ENCODE measurements at regions not wholly inside any gene's neighbourhood (a gene's known extent, or its start where the extent isn't known, plus 50 kb on each side); places are given as distances from the start of the nearest gene placed in this dataset.

GRCh38 chr4:35802644-35803043 lies 441.7 kb downstream of the ARAP2 start:
- DNase-seq (ENCODE audit: low spot score) = no peak
- in situ Hi-C loops (cut with HindIII; ENCODE audit: low sequenced_read_pairs) = no loop called here

GRCh38 chr4:35818520-35818919 lies 425.8 kb downstream of the ARAP2 start:
- in situ Hi-C loops (cut with HindIII; ENCODE audit: low sequenced_read_pairs) = no loop called here
- DNase-seq (ENCODE audit: low spot score) = no peak

- DNase-seq (ENCODE audit: low spot score) = no peak
- in situ Hi-C loops (cut with HindIII; ENCODE audit: low sequenced_read_pairs) = no loop called here
These were observed 424.3 kb downstream of the ARAP2 start for GRCh38 chr4:35820003-35820402.

GRCh38 chr4:35824231-35824630 lies 420.1 kb downstream of the ARAP2 start:
- no peak for DNase-seq (ENCODE audit: low spot score)
- in situ Hi-C loops (cut with HindIII; ENCODE audit: low sequenced_read_pairs) = no loop called here

GRCh38 chr4:35835893-35836292 lies 408.4 kb downstream of the ARAP2 start:
- no peak for DNase-seq (ENCODE audit: low spot score)
- in situ Hi-C loops (cut with HindIII; ENCODE audit: low sequenced_read_pairs) = no loop called here

- DNase-seq (ENCODE audit: low spot score) = no peak
- in situ Hi-C loops (cut with HindIII; ENCODE audit: low sequenced_read_pairs) = no loop called here
These were observed 407.7 kb downstream of the ARAP2 start for GRCh38 chr4:35836596-35836995.

- in situ Hi-C loops (cut with HindIII; ENCODE audit: low sequenced_read_pairs) = no loop called here
- DNase-seq (ENCODE audit: low spot score) = no peak
These were observed 377.3 kb downstream of the ARAP2 start for GRCh38 chr4:35867057-35867456.

GRCh38 chr4:35872273-35872672 lies 372.0 kb downstream of the ARAP2 start:
- in situ Hi-C loops (cut with HindIII; ENCODE audit: low sequenced_read_pairs) = no loop called here

GRCh38 chr4:35879479-35879878 lies 364.8 kb downstream of the ARAP2 start:
- in situ Hi-C loops (cut with HindIII; ENCODE audit: low sequenced_read_pairs) = no loop called here
- no peak for DNase-seq (ENCODE audit: low spot score)

More at GRCh38 chr4:35872273-35872672, 372.0 kb downstream of the ARAP2 start:
- no peak for DNase-seq (ENCODE audit: low spot score)

- in situ Hi-C loops (cut with HindIII; ENCODE audit: low sequenced_read_pairs) = no loop called here
- no peak for DNase-seq (ENCODE audit: low spot score)
These were observed 361.2 kb downstream of the ARAP2 start for GRCh38 chr4:35883108-35883507.

- DNase-seq (ENCODE audit: low spot score) = no peak
- in situ Hi-C loops (cut with HindIII; ENCODE audit: low sequenced_read_pairs) = no loop called here
These were observed 359.4 kb downstream of the ARAP2 start for GRCh38 chr4:35884714-35885480.

- in situ Hi-C loops (cut with HindIII; ENCODE audit: low sequenced_read_pairs) = no loop called here
- DNase-seq (ENCODE audit: low spot score) = no peak
These were observed 346.5 kb downstream of the ARAP2 start for GRCh38 chr4:35897808-35898207.

GRCh38 chr4:35900286-35901243 lies 343.7 kb downstream of the ARAP2 start:
- in situ Hi-C loops (cut with HindIII; ENCODE audit: low sequenced_read_pairs) = no loop called here
- DNase-seq (ENCODE audit: low spot score) = no peak

GRCh38 chr4:35912174-35912573 lies 332.1 kb downstream of the ARAP2 start:
- in situ Hi-C loops (cut with HindIII; ENCODE audit: low sequenced_read_pairs) = no loop called here
- DNase-seq (ENCODE audit: low spot score) = no peak

- DNase-seq (ENCODE audit: low spot score) = no peak
- in situ Hi-C loops (cut with HindIII; ENCODE audit: low sequenced_read_pairs) = no loop called here
These were observed 325.8 kb downstream of the ARAP2 start for GRCh38 chr4:35918491-35918977.

GRCh38 chr4:35925806-35926205 lies 318.5 kb downstream of the ARAP2 start:
- DNase-seq (ENCODE audit: low spot score) = no peak
- in situ Hi-C loops (cut with HindIII; ENCODE audit: low sequenced_read_pairs) = no loop called here

- in situ Hi-C loops (cut with HindIII; ENCODE audit: low sequenced_read_pairs) = no loop called here
- DNase-seq (ENCODE audit: low spot score) = no peak
These were observed 317.5 kb downstream of the ARAP2 start for GRCh38 chr4:35926788-35927187.

GRCh38 chr4:35933901-35934300 lies 310.4 kb downstream of the ARAP2 start:
- in situ Hi-C loops (cut with HindIII; ENCODE audit: low sequenced_read_pairs) = no loop called here
- peak; percentile 1 for DNase-seq (ENCODE audit: low spot score)

- DNase-seq (ENCODE audit: low spot score) = peak; percentile 26
- in situ Hi-C loops (cut with HindIII; ENCODE audit: low sequenced_read_pairs) = no loop called here
These were observed 309.9 kb downstream of the ARAP2 start for GRCh38 chr4:35934320-35934981.

GRCh38 chr4:35938936-35939335 lies 305.4 kb downstream of the ARAP2 start:
- no peak for DNase-seq (ENCODE audit: low spot score)
- in situ Hi-C loops (cut with HindIII; ENCODE audit: low sequenced_read_pairs) = no loop called here

All from G401 (cell line).